CD4-positive, alpha-beta T cell treated with Interleukin-6 for 4 hours (primary cell): ENCODE measurements at regions not wholly inside any gene's neighbourhood (a gene's known extent, or its start where the extent isn't known, plus 50 kb on each side); places are given as distances from the start of the nearest gene placed in this dataset.

Experiments
- DNase-seq: peaks from one replicate; pipeline ENCODE4 v3.0.0-alpha.2; 2020; ENCODE audit warnings: mixed read lengths

GRCh38 chr6:108780784-108781183 lies 67.4 kb upstream of the ARMC2 start:
- no peak for DNase-seq

- peak; percentile 20 for DNase-seq
These were observed 66.7 kb upstream of the ARMC2 start for GRCh38 chr6:108781419-108782100.

- peak; percentile 85 for DNase-seq
These were observed 65.8 kb upstream of the ARMC2 start for GRCh38 chr6:108782179-108783041.

- DNase-seq: no peak
These were observed 62.6 kb upstream of the ARMC2 start for GRCh38 chr6:108785653-108786052.

GRCh38 chr6:108788416-108788815 lies 59.8 kb upstream of the ARMC2 start:
- no peak for DNase-seq

- no peak for DNase-seq
These were observed 58.7 kb upstream of the ARMC2 start for GRCh38 chr6:108789475-108789874.

GRCh38 chr6:108791700-108792099 lies 56.5 kb upstream of the ARMC2 start:
- no peak for DNase-seq

GRCh38 chr6:108793516-108794251 lies 54.5 kb upstream of the ARMC2 start:
- no peak for DNase-seq

GRCh38 chr6:108795122-108795521 lies 53.1 kb upstream of the ARMC2 start:
- DNase-seq: no peak

- DNase-seq: no peak
These were observed 52.4 kb upstream of the ARMC2 start for GRCh38 chr6:108795814-108796213.

- DNase-seq: no peak
These were observed 51.3 kb upstream of the ARMC2 start for GRCh38 chr6:108796875-108797274.

- DNase-seq: no peak
These were observed 50.1 kb upstream of the ARMC2 start for GRCh38 chr6:108797951-108798669.
